ENCODE measurements at regions not wholly inside any gene's neighbourhood (a gene's known extent, or its start where the extent isn't known, plus 50 kb on each side); places are given as distances from the start of the nearest gene placed in this dataset.
"Not testable (repeated sequence)": the region's sequence is repeated elsewhere in the genome, so short reads cannot be mapped to it uniquely, and the experiment has no call there.

GRCh38 chr5:50898966-50899365 lies 232.5 kb downstream of the PARP8 start:
- in situ Hi-C loops (cut with MboI; ENCODE audit: low sequenced_read_pairs), result no loop called here

- in situ Hi-C loops (cut with MboI; ENCODE audit: low sequenced_read_pairs), result no loop called here
Observed at GRCh38 chr5:50900952-50901510, 234.6 kb downstream of the PARP8 start.

GRCh38 chr5:50903651-50904050 lies 237.2 kb downstream of the PARP8 start:
- in situ Hi-C loops (cut with MboI; ENCODE audit: low sequenced_read_pairs), result no loop called here

GRCh38 chr5:50905996-50906570 lies 239.6 kb downstream of the PARP8 start:
- in situ Hi-C loops (cut with MboI; ENCODE audit: low sequenced_read_pairs), result no loop called here

- in situ Hi-C loops (cut with MboI; ENCODE audit: low sequenced_read_pairs), result not testable (repeated sequence)
Observed at GRCh38 chr5:50920160-50920559, 253.7 kb downstream of the PARP8 start.

- in situ Hi-C loops (cut with MboI; ENCODE audit: low sequenced_read_pairs), result no loop called here
Observed at GRCh38 chr5:50921366-50922133, 255.1 kb downstream of the PARP8 start.

GRCh38 chr5:50922134-50922941 lies 255.9 kb downstream of the PARP8 start:
- in situ Hi-C loops (cut with MboI; ENCODE audit: low sequenced_read_pairs), result not testable (repeated sequence)

GRCh38 chr5:50922942-50923767 lies 256.7 kb downstream of the PARP8 start:
- in situ Hi-C loops (cut with MboI; ENCODE audit: low sequenced_read_pairs), result no loop called here

GRCh38 chr5:50923768-50924494 lies 257.5 kb downstream of the PARP8 start:
- in situ Hi-C loops (cut with MboI; ENCODE audit: low sequenced_read_pairs), result no loop called here

GRCh38 chr5:50927953-50928352 lies 261.5 kb downstream of the PARP8 start:
- in situ Hi-C loops (cut with MboI; ENCODE audit: low sequenced_read_pairs), result no loop called here

- in situ Hi-C loops (cut with MboI; ENCODE audit: low sequenced_read_pairs), result no loop called here
Observed at GRCh38 chr5:50929174-50929573, 262.7 kb downstream of the PARP8 start.

- in situ Hi-C loops (cut with MboI; ENCODE audit: low sequenced_read_pairs), result no loop called here
Observed at GRCh38 chr5:50934343-50934742, 267.9 kb downstream of the PARP8 start.

GRCh38 chr5:50945139-50945538 lies 278.7 kb downstream of the PARP8 start:
- in situ Hi-C loops (cut with MboI; ENCODE audit: low sequenced_read_pairs), result no loop called here

- in situ Hi-C loops (cut with MboI; ENCODE audit: low sequenced_read_pairs), result no loop called here
Observed at GRCh38 chr5:50947906-50948683, 281.7 kb downstream of the PARP8 start.

- in situ Hi-C loops (cut with MboI; ENCODE audit: low sequenced_read_pairs), result loop anchor here (25.0 kb wide), 1 partner anchor 1684 kb away; no protein-coding TSS in a partner anchor
Observed at GRCh38 chr5:50953290-50953689, 286.9 kb downstream of the PARP8 start.

- in situ Hi-C loops (cut with MboI; ENCODE audit: low sequenced_read_pairs), result loop anchor here (25.0 kb wide), 1 partner anchor 1678 kb away; no protein-coding TSS in a partner anchor
Observed at GRCh38 chr5:50958852-50959457, 292.5 kb downstream of the PARP8 start.

GRCh38 chr5:50962934-50963872 lies 296.8 kb downstream of the PARP8 start:
- in situ Hi-C loops (cut with MboI; ENCODE audit: low sequenced_read_pairs), result loop anchor here (25.0 kb wide), 1 partner anchor 1674 kb away; no protein-coding TSS in a partner anchor
